CD4-positive, alpha-beta T cell treated with Interleukin-2 at 100 ng/mL for 4 hours (primary cell): ENCODE measurements at regions not wholly inside any gene's neighbourhood (a gene's known extent, or its start where the extent isn't known, plus 50 kb on each side); places are given as distances from the start of the nearest gene placed in this dataset.
A peak's percentile ranks its signal among the peaks of the same experiment; 100 is the strongest.
"Not testable (repeated sequence)": the region's sequence is repeated elsewhere in the genome, so short reads cannot be mapped to it uniquely, and the experiment has no call there.

ENCODE experiments used
- DNase-seq: peaks from one replicate; pipeline ENCODE4 v3.0.0-alpha.2; 2020; ENCODE audit warnings: low spot score

DNA sequence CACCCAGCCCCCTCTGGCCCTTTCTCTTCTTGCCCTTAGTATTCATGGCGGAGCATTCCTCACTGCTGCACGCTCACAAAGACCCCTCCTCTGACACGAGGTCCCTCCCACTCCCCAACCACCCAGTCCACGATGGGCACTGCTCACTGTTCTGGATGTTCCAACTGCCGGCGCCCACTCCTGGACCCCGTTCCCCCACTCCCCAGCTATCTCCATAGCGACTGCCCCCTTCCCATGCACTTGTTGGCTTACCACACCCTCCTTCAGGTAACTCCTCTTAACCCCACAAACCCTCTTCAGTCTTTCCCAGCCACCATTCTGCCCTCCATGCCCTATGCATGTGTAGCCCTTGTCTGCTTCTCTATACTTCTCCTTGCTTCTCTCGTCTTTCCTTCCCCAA is 961.5 kb upstream of the DEFB115 start:
- DNase-seq, result not testable (repeated sequence)

DNA sequence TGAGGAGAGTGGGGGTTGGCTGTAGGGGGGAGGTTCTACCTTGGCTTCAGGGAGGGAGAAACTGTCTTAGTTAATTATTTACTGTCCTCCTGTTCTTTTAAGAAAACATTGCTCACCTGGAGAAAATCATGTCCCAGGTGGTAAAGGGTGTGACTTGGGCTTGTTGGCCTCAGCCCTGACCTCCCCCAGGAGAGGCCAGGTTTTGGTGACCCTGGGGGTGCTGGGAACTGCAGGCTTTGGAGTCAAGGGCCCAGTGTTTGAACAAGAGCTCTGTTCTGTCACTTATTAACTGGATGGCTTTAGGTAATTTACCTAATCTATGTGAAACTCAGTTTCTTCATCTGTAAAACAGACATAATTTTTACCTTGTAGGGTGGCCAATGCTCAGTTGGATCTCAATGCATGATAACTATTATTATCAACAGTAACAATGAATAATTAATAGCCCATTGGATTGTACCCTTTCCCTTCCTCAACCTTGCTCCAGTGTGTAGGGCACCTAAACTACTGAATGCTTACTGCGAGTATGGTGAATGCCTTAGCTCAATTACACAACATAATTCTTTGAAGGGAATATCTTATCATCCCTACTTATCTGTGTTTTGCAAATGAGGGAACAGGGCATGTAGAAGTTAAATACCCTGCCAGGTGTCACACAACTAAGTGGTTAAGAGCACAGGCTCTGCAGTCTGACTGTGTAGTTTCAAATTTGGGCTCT is 959.4 kb upstream of the DEFB115 start:
- not testable (repeated sequence) for DNase-seq

DNA sequence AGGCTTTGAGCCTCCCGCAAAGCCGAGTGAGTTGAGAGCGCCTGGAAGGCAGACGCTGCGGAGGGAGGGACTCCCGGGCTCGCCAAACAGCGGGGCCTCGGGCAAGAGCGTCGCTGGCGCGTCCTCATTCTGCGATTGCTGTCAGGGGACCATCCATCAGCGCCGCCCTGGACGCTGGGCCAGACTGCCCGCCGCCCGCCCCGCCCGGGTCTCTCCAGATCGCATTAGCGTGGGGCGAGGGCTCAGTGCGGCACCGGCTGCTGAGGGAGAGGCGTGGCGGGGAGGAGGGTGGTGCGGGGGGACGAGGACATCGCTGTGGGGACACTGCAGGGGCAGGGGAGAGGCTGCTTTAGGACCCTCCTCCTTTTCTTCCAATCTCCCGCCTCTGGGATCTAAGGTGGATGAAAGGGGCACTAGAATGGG is 957.2 kb upstream of the DEFB115 start:
- not testable (repeated sequence) for DNase-seq

DNA sequence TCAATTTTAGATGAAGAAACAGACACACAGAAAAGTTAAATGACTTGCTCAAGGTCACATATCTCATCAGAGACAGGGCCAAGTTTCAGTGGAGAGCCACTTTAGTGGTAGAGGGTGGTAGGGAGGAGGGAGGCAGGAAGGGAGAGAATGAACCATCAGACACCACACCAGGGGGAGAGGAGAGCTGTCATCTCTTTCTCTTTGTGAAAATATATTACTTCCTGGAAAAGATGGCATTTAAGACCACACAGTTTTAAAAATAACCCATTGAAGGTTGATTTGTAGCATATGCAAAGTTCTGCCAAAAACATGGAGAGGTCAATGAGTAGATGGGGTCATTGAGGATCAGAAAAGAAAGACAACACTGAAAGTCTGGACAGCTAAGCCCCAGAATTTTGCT is 954.7 kb upstream of the DEFB115 start:
- DNase-seq, result not testable (repeated sequence)

DNA sequence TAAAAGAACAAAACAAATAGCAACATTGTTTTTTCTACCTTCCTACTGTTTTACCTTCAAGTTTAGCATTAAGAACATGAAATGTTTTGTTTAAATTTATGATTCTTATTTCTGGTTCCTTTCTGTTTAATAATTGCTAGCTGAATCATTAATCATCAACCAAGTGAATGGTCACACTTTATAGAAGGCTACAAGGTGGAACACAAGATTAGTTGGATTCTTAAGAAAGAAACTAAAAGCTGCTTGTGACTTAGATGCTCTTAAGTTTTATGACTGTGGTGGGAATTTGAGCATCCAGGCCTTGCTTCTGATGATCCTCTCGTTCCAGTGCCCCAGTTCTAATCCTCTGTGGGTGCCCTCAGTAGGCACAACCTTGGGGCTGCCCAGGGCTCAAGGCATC is 947.5 kb upstream of the DEFB115 start:
- DNase-seq, result not testable (repeated sequence)

DNA sequence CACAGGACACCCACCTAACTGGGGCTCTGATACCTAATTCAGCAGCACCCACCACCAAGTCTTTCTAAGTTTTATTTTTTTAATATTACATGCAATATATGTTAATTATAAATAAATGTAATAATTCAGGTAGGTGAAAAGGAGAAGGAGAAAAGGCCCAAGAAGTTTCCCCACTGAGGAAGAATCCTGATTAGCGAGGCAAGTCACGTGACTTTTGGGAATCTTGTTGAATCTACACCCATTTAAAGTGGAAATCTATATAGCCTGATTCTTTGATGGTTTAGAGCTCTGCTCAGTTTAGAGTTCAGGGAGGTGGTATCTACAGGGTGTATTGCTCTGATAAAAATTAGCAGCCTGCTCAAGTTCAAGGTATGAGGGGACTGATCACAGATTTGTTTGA is 947.1 kb upstream of the DEFB115 start:
- not testable (repeated sequence) for DNase-seq

DNA sequence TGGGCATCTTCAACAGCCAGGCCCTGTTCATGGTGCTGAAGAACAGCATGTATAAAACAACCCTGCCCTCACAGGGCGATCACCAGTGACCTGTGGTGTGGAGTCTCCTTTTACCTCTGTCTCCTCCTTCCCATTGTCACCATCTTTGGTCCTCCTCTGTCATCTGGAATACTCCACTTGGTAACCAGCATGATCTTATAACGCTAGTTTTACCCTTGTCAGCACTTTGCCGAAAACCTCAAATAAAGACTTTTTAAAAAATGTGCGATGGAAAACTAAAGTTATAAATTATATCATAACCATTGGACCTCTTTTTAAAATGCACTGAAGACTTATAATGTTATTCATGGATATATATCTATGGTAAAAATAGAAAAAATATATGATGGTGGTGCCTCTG is 945.2 kb upstream of the DEFB115 start:
- not testable (repeated sequence) for DNase-seq

DNA sequence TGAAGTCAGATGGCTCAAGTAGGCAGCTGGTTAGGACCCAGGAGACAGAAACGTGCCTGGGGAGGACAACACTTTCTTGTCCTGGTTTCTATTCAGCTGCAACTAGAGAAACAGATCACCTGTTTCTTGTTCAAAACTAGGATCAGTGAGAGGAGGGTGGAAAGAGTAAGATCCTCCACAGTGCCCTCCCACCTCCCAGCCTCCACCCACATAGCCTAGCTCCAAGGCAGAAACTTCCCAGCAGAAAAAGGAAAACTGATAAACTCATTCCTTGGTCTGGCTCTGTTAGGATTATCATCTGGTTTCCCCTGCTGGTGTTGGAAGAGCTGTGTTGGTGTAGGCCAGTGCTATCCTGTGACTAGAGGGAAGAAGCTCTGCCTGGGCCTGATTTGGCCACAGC is 943.8 kb upstream of the DEFB115 start:
- DNase-seq, result not testable (repeated sequence)

DNA sequence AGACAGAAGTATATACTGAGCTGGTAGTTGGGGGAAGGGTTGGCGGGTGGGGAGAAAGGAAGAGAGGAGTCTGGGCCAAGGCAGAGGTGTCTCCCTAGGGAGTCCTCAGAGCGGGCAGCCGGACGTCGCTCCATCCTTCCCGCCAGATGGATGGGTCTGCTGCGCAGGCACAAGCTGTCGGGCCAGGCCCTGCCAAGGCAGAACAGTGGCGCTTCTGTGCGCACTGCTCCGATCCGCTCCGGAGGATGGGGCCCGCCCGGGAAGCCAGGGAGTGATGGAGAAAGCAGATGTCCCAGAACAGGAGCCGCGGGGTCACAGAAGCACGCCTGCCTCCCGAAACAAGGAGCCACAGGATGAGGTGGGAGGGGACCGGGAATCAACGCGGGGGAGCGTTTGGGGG is 941.4 kb upstream of the DEFB115 start:
- DNase-seq, result not testable (repeated sequence)

DNA sequence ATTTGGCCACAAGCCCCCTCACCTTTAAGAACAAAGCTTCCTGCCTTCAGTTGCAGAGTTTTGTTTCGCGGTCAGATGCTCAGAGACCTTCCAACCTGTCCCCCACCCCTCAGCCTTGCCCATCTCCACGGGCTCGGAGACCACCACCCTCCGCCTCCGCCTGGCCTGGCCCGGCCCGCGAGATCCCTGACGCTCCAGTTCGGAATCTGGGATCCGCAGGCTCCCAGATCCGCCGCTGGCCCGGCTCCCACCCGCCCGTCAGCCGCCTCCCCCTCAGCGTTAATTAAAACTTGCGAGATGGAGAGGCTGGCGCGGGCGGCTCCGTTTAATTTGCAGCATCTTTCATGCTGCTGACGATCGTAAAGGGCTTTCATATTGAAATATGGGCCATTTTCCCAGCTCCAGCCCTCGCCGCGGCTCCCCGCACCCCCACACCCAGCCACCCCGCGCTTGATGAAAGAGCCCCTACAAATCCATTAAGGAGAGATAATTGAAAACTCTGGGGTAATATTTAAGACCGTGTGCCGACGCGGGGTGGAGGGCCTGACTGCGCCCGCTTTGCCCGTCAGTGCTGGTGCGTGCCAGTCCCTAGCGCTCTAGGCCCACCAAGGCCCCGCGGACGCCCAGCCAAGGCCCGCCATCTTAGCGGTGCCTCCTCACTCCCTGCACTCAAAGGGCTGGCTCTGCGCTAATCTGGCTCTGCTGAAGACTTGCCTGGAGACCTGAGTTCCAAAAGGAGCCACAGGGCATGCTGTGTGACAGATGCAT is 940.7 kb upstream of the DEFB115 start:
- not testable (repeated sequence) for DNase-seq

DNA sequence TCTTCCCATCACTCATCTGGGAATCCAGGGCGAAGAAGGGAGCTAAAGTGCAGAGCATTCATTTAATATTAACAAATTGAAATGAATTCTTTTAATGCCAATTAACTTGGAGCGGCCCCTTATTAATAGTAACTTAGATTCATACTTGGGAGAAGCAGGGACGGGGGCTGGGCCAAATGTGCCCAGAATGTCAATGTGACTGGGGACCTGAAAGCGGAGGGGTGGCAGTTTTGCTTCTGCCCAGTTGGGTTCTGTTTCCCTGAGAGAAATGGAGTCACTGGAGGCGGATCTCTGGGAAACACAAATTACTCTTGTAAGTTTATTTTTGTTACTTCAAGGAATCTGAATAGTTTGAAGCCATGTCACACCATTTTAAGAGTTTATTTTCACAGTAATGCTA is 923.7 kb upstream of the DEFB115 start:
- not testable (repeated sequence) for DNase-seq

DNA sequence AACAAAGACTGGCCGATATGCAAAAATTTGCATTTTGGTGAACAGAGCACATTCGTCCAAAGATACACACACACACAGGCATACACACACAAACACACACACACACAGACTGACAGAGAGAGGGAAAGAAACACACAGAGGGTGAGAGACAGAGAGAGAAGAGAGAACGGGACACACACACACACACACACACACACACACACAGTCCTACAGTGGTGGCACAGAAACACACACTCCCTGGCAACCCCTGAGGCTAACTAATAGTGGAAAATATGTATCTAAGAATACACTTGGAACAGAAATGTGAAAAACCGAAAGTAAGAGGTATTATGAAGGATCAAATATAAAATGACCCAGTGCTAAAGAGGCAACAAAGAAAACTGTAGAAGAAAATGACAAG is 919.9 kb upstream of the DEFB115 start:
- DNase-seq, result not testable (repeated sequence)

DNA sequence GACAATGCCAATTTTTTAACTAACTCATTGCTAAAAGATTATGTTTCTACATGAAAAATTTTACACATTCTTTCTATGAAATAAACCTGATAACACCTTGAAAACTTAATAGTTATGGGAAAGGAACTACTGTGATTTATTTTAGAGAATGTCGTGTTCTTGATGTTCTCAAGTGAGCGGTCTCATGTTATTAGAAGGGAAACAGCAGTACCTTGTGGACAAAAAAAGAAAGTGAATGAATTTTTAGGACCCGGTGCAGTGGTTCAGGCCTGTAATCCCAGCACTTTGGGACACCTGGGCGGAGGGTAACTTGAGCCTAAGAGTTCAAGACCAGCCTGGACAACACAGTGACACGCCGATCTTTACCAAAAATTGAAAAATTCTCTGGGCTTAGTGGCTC is 908.5 kb upstream of the DEFB115 start:
- peak; percentile 9 for DNase-seq

DNA sequence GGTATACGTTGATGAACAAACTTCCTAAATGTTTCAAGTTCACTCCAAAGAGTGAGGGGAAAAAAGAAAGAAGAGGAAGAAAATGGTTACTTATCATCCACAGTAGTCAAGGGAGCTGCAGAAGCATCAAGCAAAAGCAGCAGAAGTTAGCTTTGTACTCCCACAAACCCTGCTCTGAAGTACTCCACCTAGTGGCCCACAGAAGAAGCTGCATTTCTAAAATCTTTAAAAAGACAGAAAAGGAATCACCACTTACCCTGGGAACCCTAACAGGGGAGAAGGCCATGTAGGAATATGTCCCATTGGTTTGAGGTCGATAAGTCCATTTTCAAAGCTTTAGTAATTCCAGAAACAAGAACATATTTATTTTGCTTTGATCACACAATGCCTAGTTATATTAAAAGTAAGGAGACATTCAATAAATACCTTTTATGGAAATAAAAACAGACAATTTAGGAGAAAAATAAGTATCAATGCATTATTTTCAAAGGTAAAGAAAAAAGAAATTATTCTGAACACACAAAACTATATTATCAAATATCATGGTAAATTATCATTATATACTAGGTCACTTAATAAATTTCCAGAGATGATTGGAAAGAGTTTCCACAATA is 900.5 kb upstream of the DEFB115 start:
- DNase-seq, result peak; percentile 25

DNA sequence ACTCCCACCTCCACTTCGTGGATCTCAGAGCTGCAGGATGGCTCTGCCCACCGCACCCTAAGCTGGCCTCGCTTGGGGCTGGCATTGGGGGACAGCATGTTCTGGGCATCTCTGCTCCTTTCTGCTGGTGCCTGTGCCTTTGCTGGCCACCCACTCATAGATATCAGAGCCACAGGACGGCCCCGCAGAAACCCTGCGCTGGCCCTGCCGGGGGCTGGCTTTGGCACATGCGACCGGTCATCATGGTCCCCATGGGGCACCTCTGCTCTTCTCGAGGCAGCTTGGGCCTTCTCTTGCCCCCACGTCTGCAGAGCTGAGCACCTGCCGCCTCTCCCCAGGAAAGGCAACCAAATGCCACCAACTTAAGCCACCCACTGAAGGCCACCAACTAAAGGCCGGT is 895.7 kb upstream of the DEFB115 start:
- not testable (repeated sequence) for DNase-seq

DNA sequence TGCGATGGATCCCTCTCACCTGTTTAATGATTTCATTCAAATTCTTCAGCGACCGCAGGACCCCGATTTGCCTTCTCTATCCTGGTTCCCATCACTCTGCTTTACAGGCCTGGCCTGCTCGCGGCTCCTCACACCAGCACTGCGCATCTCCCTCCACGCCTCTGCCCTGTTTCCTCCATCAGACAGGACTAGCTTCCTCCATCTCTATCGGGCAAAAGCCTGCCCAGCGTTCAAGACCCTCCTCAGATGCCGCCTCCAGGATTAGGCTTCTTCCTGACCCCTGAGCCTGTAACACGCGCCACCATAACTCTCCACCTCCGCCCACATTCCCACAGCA is 881.1 kb upstream of the DEFB115 start:
- not testable (repeated sequence) for DNase-seq

DNA sequence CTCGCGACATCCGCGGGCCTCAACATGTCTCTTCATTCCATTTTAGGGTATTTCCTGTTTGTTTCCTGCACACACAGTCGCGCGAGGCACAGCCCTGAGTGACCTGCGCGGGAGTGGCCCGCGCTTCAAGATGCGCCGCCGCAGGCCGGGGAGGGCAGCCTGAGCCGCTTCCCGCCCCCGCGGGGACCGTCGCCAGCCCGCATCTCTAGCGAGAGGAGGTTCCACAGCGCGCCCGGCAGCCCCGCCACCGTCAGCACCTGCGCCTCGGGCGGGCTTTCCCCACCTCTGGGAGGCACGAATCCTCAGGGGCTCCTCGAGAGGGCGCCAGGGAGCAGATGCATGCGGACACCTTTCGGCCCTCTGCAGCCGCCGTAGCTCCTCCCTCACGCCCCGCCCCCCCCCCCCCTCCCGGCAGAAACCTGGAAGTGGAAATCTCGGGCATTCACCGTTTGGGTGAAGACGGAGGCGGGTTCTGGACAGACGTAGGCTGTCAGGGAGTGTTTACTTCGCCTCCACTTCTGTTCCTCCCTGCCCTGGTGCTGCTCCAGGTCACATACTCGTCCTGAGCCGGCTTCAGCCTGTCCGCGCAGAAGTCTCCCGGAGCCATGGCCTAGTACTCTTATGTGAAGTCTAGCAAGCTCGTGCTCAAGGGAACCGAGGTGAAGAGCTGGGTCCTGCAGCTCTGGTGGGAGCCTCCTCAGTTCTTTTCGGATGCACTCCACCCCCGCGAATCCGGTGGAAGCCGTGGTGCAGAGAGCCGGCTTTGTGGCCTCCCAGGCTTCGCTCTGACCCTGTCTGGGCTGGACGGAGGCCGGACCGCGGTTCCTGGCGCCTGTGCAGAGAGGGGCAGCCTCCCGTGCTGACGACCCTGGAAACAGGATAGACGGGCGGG is 880.5 kb upstream of the DEFB115 start:
- peak; percentile 90 for DNase-seq

DNA sequence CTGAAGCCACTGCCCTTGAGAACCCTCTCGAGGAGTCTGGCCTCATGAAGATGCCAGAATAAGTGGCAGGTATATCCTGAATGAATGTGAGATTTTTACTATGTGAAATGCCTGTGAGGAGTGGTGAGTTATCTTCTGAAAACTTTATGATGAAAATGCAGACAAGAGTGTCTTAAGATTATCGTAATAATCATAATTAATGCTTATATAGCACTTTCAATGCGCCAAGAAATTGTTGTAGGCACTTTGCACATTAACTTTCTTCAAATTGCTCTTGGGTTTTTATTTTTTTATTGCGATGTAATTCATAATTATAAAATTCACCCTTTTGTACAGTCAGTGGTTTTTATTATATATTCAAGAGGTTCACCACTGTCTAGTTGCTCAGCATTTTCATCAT is 879.1 kb upstream of the DEFB115 start:
- DNase-seq, result not testable (repeated sequence)

DNA sequence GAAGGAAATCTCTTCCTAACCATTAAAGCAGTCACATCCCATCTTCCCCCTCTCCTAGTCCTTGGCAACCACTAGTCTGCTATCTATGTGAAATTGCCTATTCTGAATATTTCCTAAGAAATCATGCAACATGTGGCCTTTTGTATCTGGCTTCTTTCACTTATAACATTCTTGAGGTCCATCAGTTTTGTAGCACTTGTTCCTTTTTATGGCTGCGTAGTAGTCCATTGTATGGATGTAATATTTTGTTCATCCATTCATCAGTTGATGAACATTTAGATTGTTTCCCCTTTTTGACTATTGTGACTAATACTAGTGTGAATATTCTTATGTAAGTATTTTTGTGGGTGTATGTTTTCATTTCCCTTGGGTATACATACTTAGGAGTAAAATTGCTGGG is 878.7 kb upstream of the DEFB115 start:
- DNase-seq, result not testable (repeated sequence)

DNA sequence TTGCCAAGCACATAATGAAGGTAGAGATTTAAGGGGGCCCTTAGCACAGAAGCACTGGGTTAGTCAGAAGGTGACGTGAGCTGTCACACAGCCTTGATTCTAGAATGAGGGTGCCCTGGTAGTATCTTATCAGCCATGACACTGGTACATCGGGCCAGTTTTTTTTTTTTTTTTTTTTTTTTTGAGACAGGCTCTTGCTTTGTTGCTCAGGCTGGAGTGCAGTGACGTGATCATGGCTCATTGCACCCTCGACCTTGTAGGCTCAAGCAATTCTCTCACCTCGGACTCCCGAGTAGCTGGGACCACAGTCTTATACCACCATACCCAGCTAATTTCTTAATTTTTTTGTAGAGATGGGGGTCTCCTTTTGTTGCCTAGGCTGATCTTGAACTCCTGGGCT is 872.6 kb upstream of the DEFB115 start:
- not testable (repeated sequence) for DNase-seq

DNA sequence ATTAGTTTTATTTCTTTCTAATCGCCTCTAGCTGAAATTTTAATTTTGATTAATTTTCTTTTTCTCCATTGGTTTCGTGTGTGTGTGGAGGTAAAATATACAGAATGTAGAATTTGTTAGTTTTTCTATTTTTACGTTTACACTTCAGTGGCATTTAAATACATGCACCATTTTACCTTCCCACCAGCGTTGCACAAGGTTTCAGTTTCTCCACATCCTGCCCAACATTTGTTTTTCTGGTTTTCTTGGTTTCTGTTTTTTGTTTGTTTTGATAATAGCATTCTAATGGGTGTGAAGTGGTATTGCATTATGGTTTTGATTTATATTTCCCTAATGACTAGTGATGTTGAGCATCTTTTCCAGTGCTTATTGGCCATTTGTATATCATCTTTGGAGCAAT is 871.4 kb upstream of the DEFB115 start:
- DNase-seq, result not testable (repeated sequence)

DNA sequence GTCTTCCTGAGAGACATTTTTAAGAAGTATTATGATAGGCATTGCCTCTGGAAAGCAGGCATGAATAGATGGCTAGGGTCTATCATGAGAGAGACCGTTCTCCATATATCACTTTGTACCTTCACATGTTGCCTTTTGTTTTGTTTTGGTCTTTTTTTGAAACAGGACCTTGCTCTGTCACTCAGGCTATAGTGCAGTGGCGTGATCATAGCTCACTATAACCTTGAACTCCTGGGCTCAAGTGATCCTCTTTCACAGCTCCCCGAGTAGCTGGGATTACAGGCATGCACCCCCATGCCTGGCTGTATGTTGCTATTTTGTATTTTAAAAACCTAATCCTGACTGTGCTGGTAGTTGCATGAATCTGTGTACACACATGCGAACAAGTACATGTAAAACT is 869.6 kb upstream of the DEFB115 start:
- DNase-seq, result not testable (repeated sequence)
